IPS DF 4.7 (cell line): ENCODE measurements at regions not wholly inside any gene's neighbourhood (a gene's known extent, or its start where the extent isn't known, plus 50 kb on each side); places are given as distances from the start of the nearest gene placed in this dataset.
A peak's percentile ranks its signal among the peaks of the same experiment; 100 is the strongest.
"Not testable (repeated sequence)": the region's sequence is repeated elsewhere in the genome, so short reads cannot be mapped to it uniquely, and the experiment has no call there.

ENCODE experiments used
- DNase-seq: peaks from one replicate; pipeline ENCODE4 v3.0.0-alpha.2; 2013; ENCODE audit warnings: low spot score; ENCODE audit errors: extremely low read depth

DNA sequence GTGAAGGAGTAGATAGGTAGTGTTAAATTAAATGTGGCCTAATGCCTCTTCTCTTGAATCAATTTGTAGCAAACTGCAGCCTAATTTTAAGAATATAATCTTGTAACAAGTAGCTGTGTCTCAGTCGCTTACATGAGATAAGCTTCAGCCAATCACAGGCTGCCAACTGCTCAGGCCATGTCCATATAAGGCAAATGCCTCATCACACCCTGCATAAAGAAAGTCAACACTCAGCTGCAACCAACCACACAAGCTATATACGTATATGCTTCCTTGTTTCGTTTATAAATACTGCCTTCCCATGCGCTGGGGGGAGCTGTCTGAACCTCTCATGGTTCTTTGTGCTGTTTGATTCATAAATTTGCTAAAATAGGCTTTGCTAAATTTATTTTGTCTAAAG lies 476.3 kb downstream of the TRIB2 start:
- DNase-seq, result no peak

DNA sequence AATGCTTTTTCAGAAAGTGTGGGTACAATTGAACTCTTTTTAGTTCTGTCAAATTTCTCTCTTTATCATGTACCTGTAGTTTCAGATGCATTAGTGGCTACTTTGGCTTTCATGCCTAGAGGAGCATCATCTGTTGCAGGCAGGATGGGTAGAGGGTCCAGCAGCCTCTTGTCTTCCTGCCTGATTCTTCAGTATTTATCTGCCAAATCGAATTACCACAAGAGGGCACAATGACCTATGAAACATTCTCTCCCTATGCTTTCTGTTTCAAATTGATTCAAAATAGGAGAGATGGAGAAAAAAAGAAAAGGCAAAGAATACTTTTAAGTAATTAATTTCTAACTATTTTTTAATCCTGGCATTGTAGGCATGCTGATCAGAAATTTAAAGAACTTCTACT lies 477.2 kb downstream of the TRIB2 start:
- DNase-seq, result peak; percentile 25

DNA sequence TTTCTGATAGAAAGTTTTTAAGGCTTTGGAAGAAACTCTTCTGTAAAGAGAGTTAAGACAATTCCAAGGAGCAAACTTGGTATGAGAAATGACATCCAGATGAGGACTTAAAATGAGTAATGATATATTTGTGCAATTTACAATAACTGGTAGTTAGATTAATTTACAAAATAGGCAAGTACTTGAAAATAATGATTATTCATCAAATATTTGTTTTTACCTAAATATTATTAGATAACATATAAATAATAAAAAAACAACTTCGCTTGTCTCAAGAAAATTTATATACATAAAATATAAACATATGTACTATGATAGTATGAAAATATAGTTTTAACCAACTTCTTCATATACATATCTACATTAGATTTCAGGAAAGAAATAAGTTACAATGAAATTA lies 478.5 kb downstream of the TRIB2 start:
- no peak for DNase-seq

- DNase-seq, result no peak
Measured at GRCh38 chr2:13197248-13197647, 480.5 kb downstream of the TRIB2 start.

DNA sequence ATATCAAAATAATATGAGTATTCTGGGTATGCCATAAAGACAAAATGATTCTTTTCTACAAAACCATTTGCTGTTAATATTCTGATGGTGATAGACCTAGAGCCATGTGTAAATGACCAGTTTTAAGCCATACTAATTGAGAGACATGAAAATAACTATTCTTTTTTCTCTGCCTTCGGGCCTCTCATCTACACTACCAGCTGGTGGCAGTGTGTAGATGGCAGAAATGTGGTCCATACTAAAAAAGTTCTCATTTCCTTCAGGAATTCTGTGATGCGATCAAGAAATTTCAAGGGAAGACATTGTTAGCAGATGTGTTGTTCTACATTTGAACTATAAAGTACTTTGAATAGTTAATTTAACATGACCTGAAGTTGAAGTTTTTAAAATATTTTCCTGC lies 485.2 kb downstream of the TRIB2 start:
- DNase-seq, result no peak

GRCh38 chr2:13212115-13212514 lies 495.4 kb downstream of the TRIB2 start:
- DNase-seq, result no peak

- DNase-seq, result no peak
Measured at GRCh38 chr2:13218205-13218604, 501.5 kb downstream of the TRIB2 start.

- no peak for DNase-seq
Measured at GRCh38 chr2:13227578-13227977, 510.8 kb downstream of the TRIB2 start.

DNA sequence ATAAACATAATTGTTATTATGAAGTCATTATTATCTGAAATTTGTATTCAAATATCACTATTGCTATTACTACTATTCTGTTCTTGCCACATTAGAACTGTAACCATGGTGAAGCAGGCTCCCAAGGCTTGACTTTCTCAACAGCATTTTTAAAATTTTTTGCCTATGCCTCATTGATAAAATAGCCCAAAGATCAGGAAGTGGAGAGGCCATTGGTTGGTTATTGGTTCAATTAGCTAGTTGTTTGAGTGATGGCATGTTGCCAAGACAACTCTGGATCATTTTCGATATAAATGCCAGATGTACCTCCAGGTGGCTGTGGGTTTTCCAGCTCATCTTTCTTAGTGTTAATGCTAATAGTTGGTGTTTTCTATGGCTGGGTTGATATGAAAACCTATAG lies 513.5 kb downstream of the TRIB2 start:
- DNase-seq, result no peak

- DNase-seq, result no peak
Measured at GRCh38 chr2:13240061-13240460, 523.3 kb downstream of the TRIB2 start.

- no peak for DNase-seq
Measured at GRCh38 chr2:13240789-13241487, 524.2 kb downstream of the TRIB2 start.

- no peak for DNase-seq
Measured at GRCh38 chr2:13252615-13253014, 535.9 kb downstream of the TRIB2 start.

GRCh38 chr2:13255485-13255884 lies 538.7 kb downstream of the TRIB2 start:
- no peak for DNase-seq

DNA sequence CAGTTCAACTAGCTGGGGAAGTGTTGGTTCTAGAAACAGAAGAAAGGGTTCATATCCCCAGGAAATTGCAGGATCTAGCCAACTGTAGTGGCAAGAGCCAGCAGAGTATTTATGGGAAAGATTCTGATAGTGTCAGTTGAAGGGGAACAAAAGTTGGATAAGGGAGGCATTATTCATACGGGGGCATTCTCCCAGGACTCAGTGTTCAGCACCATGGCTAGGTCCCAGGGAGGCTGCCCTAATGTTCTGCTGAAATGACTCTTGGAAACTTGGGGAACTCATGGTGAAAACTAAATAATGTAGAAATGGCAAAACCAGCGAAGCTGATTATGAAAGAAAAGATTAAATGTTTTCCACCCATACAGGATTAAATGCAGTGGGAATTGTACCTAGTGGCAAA lies 543.7 kb downstream of the TRIB2 start:
- no peak for DNase-seq

DNA sequence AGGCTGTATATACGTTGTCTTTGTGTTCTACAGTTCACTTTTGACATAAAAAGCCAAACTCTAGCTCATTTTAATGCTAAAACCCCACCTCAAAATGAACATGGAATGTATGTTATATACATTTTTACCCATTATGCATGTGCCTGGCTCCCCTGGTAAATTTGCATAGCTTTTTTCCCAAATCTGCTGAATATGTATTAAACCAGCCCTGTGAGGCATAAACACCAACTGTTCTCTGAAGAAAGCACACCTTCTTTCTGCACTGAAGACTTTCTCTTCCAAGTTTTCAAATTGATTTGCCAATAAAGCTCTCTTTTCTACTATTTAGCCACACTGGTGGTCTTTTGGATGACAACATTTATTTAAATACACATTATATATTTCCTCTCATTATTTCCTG lies 549.4 kb downstream of the TRIB2 start:
- DNase-seq, result no peak

DNA sequence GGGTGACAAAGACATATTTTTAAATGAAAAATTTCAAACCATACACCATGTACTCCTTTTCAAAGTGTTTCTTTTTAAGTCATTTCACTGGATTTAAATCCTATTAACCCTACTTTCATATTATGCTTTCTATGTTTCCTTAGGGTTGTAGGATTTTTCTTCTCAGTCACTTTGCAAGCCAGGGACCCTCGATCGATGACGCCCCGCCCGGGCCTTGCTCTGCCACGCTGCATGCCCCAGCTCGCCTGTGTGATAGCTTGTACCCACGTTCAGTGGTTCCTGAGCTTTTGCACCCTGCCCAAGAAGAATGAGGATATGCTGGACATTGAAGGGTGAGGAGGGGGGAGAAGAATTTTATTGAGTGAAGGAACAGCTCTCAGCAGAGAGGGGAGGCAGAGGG lies 568.0 kb downstream of the TRIB2 start:
- DNase-seq, result no peak

GRCh38 chr2:13289310-13289709 lies 572.6 kb downstream of the TRIB2 start:
- no peak for DNase-seq

DNA sequence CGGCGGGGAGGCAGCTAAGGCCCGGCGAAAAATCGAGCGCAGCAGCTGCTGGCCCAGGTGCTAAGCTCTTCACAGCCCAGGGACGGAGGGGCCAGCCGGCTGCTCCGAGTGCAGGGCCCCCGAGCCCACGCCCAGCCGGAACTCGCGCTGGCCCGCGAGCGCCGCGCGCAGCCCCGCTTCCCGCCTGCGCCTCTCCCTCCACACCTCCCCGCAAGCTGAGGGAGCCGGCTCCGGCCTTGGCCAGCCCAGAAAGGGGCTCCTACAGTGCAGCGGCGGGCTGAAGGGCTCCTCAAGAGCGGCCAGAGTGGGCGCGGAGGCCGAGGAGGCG lies 591.7 kb downstream of the TRIB2 start:
- not testable (repeated sequence) for DNase-seq

GRCh38 chr2:13308989-13309388 lies 592.3 kb downstream of the TRIB2 start:
- no peak for DNase-seq

DNA sequence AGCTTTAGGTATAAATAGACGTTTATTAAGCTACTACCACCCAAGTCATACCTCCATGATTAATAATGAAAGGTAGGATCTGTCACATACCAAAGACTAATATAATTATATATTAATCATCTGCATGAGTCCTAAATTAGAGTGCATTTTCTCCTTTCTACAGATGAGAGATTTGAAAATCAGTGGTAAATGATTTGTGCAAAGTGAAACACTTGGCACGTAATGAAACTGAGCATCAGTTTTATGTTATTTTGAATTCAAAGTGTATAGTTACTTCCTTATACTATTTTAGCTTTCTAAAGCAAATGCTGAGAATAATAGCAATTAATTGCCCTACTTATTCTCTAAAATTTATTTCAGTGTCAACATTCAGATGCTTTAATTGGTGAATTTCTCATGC lies 615.3 kb downstream of the TRIB2 start:
- DNase-seq, result no peak

DNA sequence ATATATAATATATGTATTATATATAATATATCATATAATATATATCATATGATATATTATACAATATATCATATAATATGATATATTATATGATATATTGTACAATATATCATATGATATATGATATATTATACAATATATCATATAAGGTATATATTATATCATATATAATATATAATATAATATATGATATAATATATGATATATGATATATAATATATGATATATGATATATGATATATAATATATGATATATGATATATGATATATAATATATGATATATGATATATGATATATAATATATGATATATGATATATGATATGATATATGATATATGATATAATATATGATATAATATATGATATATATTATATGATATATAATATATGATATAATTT lies 617.3 kb downstream of the TRIB2 start:
- DNase-seq, result not testable (repeated sequence)

DNA sequence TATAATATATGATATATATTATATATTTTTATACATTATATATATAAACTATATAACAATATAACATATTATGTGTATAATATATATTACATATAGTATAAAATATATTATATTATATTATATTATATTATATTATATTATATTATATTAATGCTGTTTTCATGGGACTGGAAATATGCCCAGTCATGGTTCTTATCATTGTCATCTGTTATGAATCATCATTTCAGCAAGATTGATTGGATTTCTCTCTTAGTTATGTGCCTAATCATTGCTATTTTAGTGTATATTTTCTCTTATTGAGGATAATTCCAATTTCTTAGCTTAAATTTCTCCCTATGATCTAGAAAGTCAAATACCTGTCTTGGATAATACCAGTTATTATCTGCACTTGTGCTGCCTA lies 617.8 kb downstream of the TRIB2 start:
- no peak for DNase-seq

- DNase-seq, result no peak
Measured at GRCh38 chr2:13335862-13336535, 619.3 kb downstream of the TRIB2 start.
